Kasumi-1 (cell line): ENCODE measurements at regions not wholly inside any gene's neighbourhood (a gene's known extent, or its start where the extent isn't known, plus 50 kb on each side); places are given as distances from the start of the nearest gene placed in this dataset.

Experiments
- DNase-seq, 2 experiments: peaks; one replicate each; lab custom pipeline; 2025; lab: John Stamatoyannopoulos, UW

- DNase-seq = no peak
Observed at GRCh38 chr2:167424803-167425755, 536.8 kb downstream of the XIRP2 start.

DNA sequence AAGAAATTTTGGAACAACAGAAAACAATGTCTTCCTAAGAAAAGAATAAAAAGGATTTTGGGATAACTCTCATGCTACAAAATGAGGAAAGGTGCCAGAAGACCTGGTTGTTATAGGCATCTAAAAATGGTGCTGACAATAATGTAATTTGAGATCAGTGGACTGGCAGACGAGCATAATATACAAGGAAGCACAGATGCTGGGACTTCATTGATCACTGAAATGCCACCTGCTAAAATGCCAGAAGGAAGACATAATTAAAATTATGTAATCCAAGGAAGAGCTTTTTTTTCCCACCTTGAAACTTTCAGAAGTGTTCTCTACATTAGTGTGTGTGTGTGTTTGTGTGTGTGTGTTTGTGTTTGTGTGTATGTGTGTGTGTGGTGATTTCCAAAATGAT, 535.9 kb downstream of the XIRP2 start:
- DNase-seq = no peak

- no peak for DNase-seq
Observed at GRCh38 chr2:167423731-167424130, 535.5 kb downstream of the XIRP2 start.

DNA sequence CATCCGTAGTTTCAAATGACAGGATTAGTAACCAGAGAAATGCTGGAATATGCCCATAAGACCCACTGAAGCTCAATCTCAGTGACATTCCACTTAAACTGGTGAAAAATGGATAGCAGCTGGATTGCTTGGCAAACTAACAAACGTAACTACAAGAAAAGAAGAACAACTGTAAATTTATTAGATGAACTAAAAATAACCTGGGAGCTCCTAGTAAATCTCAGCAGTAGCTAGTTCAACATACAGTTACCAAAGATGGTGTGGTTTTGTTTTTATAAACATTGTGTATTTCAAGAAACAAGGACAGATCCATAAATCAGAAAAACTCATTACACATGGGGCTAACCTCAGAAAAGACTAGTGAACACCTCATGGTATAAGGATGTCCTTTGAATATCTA, 531.9 kb downstream of the XIRP2 start:
- DNase-seq = no peak

DNA sequence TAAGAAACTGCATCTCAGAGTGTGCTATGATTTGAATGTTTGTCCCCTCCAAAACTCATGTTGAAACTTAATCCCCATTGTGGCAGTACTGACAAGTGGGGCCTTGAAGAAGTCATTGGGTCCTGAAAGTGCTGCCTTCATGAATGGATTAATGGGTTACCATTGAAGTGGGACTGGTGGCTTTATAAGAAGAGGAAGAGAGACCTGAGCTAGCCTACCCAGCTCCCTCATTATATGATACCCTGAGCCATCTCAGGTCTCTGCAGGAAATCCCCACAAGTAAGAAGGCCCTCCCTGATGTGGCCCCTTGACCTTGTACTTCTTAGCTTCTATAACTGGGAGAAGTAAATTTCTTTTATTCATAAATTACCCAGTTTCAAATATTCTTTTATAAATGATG, 526.8 kb downstream of the XIRP2 start:
- DNase-seq = no peak

DNA sequence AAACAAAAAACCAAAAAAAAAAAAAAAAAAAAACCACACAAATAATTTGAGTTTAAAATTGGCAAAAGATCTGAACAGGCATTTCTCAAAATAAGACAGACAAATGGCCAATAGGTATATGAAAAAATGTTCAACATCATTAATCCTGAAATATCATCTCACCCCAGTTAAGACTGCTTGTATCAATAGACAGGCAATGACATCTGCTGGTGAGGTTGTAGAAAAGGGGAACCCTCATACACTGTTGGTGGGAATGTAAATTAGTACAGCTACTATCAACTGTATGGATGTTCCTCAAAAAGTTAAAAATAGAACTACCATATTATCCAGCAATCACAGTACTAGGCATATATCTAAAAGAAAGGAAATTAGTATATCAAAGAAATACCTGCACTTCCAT, 523.1 kb downstream of the XIRP2 start:
- DNase-seq = peak; percentile 49

- no peak for DNase-seq
Observed at GRCh38 chr2:167406558-167406957, 518.3 kb downstream of the XIRP2 start.

GRCh38 chr2:167404627-167405284, 516.5 kb downstream of the XIRP2 start:
- DNase-seq = no peak

- no peak for DNase-seq
Observed at GRCh38 chr2:167401309-167401708, 513.0 kb downstream of the XIRP2 start.

DNA sequence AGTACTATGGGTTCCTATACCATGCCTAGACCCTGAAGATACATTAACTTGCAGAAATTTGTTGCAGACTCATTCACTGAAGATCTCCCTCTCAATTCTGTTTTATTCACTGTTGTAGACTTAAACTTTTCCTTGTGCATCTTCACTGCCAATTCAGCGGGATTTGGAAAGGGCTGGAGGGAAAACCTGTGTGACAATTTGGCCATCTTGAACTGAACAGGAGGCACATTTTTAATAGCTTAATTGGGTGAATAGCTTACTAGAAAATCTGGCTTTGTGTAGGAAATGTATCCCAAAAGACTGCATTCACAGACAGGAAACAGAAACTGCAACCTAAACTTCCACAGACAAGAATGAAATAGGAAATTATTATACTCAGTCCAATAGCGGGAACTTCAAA, 512.3 kb downstream of the XIRP2 start:
- no peak for DNase-seq

- DNase-seq = no peak
Observed at GRCh38 chr2:167398873-167399272, 510.6 kb downstream of the XIRP2 start.

- no peak for DNase-seq
Observed at GRCh38 chr2:167388901-167389300, 500.6 kb downstream of the XIRP2 start.

GRCh38 chr2:167388497-167388896, 500.2 kb downstream of the XIRP2 start:
- no peak for DNase-seq

DNA sequence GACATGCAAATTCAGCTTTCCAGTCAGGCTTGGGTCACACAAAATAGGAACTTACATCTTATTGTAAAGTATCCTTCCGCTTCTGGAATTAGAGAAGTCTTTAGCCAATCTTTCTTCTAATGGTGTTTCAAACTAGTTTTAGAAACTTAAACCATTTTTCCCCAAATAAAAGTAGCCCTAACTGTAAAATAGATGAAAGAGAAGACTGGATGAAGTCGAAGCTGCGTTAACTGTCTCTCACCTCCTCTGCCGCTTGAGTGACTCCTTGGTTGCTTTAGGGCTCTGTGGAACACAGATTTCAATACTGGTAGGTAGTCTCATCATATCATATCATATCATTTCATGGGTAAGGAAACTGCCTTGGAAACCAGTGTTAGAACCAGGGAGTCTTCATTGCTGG, 498.4 kb downstream of the XIRP2 start:
- DNase-seq = no peak

- DNase-seq = no peak
Observed at GRCh38 chr2:167383610-167384194, 495.4 kb downstream of the XIRP2 start.

DNA sequence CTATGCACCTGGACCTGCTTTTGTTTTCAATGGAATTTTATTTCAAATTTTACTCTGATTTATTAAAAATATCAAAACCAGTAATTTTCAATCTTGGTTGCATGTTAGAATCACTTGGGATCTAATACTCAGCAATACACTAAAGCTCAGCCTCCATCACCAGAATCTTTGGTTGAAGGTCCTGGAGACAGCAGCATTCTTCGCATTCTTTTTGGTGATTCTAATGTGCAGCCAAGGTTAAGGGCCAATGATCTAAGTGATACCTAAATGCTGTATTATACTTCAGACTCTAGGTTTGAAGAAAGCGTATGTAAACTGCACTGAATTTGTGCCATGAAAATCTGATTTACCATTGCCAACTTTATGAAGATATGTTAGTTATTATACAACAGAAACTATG, 493.1 kb downstream of the XIRP2 start:
- no peak for DNase-seq

- no peak for DNase-seq
Observed at GRCh38 chr2:167380555-167380954, 492.3 kb downstream of the XIRP2 start.

- DNase-seq = no peak
Observed at GRCh38 chr2:167380094-167380493, 491.8 kb downstream of the XIRP2 start.

- no peak for DNase-seq
Observed at GRCh38 chr2:167369083-167369482, 480.8 kb downstream of the XIRP2 start.

DNA sequence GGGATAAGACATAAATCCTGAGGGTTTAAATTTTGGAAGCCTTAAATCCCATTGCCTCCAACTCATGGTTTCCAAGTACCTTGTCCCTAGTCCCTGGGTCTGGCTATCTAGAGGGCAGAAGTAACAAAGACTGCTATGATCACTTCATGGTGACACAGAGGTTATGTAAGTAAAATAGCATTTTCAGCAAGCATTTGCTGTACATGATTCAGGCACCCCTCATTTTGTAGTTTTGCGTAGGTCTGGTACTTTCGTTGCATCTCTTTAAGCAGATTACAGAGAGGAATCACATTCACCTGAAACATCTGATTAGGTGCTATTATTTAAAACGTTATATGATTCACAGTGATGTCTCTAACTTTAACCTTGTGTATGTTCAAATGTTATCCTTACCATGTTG, 480.1 kb downstream of the XIRP2 start:
- no peak for DNase-seq

DNA sequence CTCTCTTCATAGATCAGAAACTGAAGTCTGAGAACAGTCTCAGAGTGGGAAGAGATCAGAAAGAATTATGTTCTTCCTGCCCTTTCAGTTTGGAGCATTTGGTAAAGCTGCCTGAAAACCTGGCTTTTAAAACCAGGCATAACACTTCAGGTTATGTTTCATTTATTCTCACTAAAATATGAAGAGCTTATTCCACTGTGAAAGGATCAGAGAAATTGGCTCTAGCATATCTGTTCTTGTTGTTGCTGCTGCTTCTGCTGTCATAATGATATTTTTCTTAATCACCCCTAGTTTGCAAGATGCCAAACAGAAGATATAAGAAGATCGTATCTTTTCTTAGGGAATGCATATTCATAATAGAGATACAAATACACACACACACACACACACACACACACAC, 476.9 kb downstream of the XIRP2 start:
- DNase-seq = no peak

DNA sequence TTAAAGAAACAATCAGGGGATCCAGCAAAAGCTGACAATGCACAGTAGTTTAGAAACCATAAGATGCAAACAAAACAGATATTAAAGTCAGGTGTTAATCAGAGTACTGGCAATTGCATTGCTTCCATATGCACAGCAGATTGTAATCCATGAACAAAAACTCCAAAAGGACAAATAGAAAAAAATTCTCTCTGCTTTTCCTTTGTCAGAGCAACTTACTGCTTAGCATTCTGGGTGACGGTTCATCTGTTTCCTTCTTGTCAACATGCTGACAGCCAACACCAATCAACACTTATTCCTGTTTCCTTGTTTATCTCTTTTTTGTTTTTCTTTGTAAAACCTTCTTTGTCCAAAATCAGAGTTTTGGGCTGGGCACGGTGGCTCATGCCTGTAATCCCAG, 473.1 kb downstream of the XIRP2 start:
- no peak for DNase-seq

DNA sequence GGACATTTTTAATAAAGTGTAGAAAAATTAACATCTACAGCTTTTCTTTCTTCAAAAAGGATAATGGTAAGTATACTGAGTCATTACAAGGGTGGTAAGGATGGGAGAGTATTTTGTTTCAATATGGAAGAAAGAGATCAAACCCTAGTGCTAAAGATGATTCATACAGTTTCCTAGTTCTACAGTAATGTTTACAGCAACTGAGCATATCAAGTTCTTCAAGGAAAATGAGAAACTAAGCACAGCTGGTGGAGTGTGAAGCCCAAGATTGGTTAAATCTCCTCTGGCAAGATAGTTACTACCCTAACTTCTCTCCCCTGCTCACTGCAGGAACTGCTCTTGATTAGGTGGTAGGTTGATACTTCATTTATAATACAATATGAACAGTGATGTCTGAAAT, 467.5 kb downstream of the XIRP2 start:
- DNase-seq = no peak
